Adrenal gland (tissue), 5 donors: ENCODE measurements at regions not wholly inside any gene's neighbourhood (a gene's known extent, or its start where the extent isn't known, plus 50 kb on each side); places are given as distances from the start of the nearest gene placed in this dataset.

Experiments used
- POLR2A ChIP-seq, 2 donors: fragments of 450-650 bp; IDR thresholded peaks; one replicate each; pipeline ENCODE4 v1.6.1; 2017; ENCODE audit warnings: antibody characterized with exemption in 2 of 2, mild to moderate bottlenecking in 2 of 2, moderate library complexity in 1 of 2
- TF ChIP-seq, protein P1 (sequence below), 6 experiments: fragments of 450-650 bp in 4 of 6; fragments of 200-600 bp in 2 of 6; sonication (generic) in 1 of 6; IDR thresholded peaks; 1 replicate in 5 of 6; 2 replicates in 1 of 6; pipeline versions ENCODE4 v1.5.1 to v1.8.0; 2016 to 2021; ENCODE audit warnings: antibody characterized with exemption in 6 of 6, mild to moderate bottlenecking in 2 of 6, moderate library complexity in 1 of 6
- donor health status: DM: no; HTN: no; CAD: no.

DNA sequence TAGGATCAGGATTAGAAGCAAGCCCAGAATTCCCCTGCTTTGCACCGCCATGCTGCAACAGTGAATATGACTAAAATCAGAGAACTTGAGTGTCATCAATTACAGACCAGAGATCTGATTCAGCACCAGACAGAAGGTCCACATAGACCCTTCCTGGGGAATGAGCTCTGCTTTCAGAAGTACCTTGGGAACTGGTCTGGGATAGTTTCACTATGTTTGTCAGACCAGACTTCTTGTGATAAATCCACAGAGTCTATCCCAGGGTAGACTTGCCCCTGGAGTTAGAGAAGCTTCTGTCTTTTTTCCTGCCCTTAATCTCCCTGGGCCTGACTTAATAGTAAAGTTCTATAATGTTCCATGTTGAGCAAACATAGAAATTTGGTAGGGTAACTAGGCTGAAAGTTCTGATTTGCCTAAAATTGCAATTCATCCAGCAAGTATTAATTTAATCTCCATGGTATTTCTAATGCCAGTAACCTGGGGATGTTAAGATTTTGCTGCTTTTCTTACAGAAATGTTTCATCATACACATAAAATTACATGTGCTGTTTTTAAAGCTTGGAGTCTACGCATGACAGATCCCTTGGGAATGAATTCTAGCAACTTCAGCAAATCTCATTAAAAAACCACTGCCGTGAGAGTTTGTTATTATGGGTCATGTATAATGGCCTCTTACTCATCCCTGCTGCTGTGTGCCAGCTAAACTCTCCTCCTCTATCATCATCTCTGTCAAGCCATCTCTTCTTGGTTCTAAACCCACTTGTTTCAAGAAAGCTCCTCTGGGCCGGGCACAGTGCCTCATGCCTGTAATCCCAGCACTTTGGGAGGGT is 61.3 kb upstream of the METAP2 start:
- no peak for TF ChIP-seq POLR2A (IDR thresholded peaks at IDR 0.05)
- TF ChIP-seq, protein P1, sequence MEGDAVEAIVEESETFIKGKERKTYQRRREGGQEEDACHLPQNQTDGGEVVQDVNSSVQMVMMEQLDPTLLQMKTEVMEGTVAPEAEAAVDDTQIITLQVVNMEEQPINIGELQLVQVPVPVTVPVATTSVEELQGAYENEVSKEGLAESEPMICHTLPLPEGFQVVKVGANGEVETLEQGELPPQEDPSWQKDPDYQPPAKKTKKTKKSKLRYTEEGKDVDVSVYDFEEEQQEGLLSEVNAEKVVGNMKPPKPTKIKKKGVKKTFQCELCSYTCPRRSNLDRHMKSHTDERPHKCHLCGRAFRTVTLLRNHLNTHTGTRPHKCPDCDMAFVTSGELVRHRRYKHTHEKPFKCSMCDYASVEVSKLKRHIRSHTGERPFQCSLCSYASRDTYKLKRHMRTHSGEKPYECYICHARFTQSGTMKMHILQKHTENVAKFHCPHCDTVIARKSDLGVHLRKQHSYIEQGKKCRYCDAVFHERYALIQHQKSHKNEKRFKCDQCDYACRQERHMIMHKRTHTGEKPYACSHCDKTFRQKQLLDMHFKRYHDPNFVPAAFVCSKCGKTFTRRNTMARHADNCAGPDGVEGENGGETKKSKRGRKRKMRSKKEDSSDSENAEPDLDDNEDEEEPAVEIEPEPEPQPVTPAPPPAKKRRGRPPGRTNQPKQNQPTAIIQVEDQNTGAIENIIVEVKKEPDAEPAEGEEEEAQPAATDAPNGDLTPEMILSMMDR (IDR thresholded peaks at IDR 0.05): no peak
